GM12872 (cell line): ENCODE measurements at regions not wholly inside any gene's neighbourhood (a gene's known extent, or its start where the extent isn't known, plus 50 kb on each side); places are given as distances from the start of the nearest gene placed in this dataset.

Experiments used
- TF ChIP-seq, protein P1 (sequence below): IDR thresholded peaks from 3 replicates; pipeline ENCODE4 v1.5.1; 2011; ENCODE audit warnings: low read depth, mild to moderate bottlenecking, low read length, moderate library complexity; ENCODE audit not compliant: insufficient read depth

DNA sequence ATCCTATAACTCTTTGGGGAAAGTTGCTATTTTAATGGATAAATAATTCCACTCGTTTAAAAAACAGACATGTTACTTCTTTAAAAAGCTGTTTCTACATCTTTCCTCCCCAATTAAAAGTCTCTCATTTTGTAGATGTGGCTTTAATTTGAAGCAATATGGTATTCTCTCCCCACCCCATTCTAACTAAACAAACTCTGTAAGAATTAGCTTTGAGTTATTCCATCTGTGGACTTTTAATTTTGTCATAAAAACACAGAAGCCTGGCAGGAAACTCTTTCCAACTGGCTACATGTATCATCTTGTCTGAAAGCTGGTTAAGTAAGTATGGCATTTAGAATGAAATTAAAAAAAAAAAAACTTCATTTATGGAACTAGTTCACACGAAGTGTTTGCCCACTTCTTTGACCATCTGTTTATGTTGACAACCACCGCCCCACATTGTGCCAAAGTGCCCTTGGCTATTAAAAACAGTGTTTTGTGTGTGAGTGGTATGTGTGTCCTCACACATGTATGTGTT lies 140.3 kb downstream of the NAA11 start:
- TF ChIP-seq, protein P1, sequence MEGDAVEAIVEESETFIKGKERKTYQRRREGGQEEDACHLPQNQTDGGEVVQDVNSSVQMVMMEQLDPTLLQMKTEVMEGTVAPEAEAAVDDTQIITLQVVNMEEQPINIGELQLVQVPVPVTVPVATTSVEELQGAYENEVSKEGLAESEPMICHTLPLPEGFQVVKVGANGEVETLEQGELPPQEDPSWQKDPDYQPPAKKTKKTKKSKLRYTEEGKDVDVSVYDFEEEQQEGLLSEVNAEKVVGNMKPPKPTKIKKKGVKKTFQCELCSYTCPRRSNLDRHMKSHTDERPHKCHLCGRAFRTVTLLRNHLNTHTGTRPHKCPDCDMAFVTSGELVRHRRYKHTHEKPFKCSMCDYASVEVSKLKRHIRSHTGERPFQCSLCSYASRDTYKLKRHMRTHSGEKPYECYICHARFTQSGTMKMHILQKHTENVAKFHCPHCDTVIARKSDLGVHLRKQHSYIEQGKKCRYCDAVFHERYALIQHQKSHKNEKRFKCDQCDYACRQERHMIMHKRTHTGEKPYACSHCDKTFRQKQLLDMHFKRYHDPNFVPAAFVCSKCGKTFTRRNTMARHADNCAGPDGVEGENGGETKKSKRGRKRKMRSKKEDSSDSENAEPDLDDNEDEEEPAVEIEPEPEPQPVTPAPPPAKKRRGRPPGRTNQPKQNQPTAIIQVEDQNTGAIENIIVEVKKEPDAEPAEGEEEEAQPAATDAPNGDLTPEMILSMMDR: no peak

DNA sequence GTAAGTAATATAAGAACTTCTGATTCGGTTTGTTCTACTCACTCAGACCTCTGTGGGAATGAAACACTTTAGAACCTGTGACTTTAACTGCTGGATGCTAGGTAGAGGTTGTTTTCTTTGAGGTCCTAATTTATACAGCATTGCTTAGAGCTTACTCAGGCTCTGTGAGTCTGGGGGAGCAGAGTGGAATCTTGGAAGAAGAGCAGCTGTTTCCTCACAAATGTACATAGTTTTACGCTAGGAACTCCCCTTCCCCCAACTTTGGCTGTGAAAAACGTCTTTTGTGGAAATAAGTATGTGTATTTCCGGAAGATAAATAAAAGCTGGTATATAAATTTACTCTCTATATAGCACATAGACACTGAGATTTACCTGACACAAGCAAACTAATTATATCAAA lies 141.4 kb downstream of the NAA11 start:
- TF ChIP-seq, protein P1: no peak

DNA sequence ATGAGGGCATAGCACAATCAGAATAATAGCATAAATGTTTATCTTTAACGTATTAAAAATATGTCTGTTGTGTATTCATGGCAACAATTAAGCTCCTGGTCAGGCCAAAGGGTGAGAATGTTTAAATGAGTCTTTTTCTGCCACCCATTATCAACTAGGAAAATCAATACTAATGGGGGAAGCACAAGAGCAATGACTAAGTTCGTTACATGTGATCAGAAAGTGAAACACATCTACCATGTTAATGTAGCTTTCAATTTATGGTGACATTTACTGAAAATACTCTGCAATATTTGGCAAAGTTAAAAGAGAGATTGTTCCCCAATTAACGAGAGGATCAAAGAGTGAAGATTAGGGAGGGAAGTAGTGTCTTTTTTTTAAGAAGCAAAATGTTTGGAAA lies 143.7 kb downstream of the NAA11 start:
- TF ChIP-seq, protein P1: no peak

DNA sequence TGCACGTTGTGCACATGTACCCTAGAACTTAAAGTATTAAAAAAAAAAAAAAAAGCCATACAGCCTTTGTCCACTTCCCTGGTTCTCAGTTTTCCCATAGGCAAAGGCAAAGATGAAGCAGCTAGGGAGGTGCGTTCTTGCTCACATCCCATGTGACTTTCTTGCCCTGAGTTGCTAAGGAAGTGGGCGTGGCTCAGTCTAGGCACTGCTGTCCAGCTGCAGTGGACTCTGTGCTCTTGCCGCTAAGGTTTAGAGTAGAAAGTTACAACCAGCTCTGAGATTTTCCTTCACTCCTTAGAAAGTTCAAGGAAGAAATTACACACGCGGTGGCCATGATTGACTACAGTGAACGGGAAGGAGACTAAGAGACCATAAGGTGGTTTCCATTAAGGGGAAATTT lies 144.7 kb downstream of the NAA11 start:
- TF ChIP-seq, protein P1: no peak

DNA sequence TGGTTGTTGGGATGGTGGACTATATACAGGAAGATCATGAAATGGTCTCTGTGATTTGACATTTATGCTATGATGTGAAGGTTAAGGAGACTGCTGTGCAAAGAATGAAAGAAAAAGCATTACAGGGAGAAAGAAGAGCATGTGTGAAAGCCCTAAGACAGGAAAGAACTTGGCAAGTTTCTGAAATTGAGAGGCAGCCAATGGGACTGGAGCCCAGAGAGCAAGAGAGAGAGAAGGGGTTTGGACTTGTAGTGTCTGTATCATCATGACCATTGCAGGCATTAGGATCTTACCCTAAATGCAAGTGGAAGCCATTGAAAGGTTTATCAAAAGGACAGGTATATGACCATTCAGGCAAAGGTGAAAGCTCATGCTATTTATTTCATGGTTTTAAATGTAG lies 147.1 kb downstream of the NAA11 start:
- TF ChIP-seq, protein P1: no peak

DNA sequence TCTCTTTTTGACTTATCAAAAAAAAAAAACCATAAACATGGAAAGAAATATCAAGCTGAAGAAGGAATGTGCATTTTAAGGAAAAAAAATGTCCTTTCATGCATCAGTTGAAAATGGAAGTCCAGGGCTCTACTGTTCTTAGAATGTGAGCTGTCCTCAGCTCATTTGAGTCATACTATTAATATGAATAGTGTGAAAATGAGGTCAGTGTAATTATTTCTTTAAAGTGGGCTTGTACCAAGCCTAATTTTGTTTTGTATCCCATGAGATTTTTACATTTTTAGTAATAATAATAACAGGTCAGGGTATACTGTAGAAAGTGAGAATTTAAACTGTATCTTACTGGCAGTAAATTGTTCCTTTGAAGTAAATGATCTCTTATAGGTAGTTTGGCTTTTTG lies 148.5 kb downstream of the NAA11 start:
- TF ChIP-seq, protein P1: no peak

DNA sequence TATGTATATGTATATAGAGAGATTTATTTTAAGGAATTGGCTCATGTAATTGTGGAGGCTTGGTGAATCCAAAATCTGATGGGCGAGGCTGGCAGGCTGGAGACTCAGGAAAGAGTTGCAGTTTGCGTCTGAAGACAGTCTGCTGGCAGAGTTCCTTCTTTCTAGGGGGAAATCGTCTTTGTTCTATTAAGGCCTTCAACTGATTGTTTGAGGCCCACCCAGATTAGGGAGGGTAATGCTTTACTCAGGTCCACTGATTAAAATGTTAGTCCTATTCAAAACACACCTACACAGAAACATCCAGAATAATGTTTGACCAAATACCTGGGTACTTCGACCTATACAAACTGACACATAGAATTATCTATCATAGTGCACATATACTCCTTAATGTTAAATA lies 149.5 kb downstream of the NAA11 start:
- TF ChIP-seq, protein P1: no peak
